ENCODE measurements at regions not wholly inside any gene's neighbourhood (a gene's known extent, or its start where the extent isn't known, plus 50 kb on each side); places are given as distances from the start of the nearest gene placed in this dataset.

GRCh38 chr14:38022775-38023174 is 184.9 kb upstream of the SSTR1 start:
- Histone ChIP-seq H4K20me1 (ENCODE audit: insufficient read depth, low read length, poor library complexity, severe bottlenecking) (no peaks in the 10 kb centered on the region), H3K4me3 (ENCODE audit: low read length, poor library complexity, severe bottlenecking) (no peak overlapping the region), H3F3A (ENCODE audit: low read depth) (no peaks in the 10 kb centered on the region), H3K9me2 (replicated peaks; ENCODE audit: low read depth, low read length) (no peaks in the 10 kb centered on the region), H3K9ac (ENCODE audit: low read depth, low read length, poor library complexity, severe bottlenecking) (no peak overlapping the region), H3K79me2 (ENCODE audit: insufficient read depth, low read length) (no peaks in the 10 kb centered on the region), H3K36me3 (ENCODE audit: insufficient read depth, low read length) (no peaks in the 10 kb centered on the region), H2AFZ (ENCODE audit: low read length) (no peak overlapping the region), H3K9me3 (ENCODE audit: insufficient read depth, low read depth, low read length) (peaks cover 7% of the 10 kb centered on the region; the same call in 1 of the 2 replicates), H3K4me2 (ENCODE audit: low read depth, low read length, poor library complexity, severe bottlenecking) (no peak overlapping the region), H3K4me1 (ENCODE audit: insufficient read depth, low read length, poor library complexity, severe bottlenecking) (no peaks in the 10 kb centered on the region), H3K27me3 (ENCODE audit: insufficient read depth, low read length, poor library complexity, severe bottlenecking) (no peaks in the 10 kb centered on the region)
- TF ChIP-seq EZH2phosphoT487 (IDR thresholded peaks at IDR 0.05; ENCODE audit: borderline replicate concordance) (no peak), CTCF (conservative IDR thresholded peaks at IDR 0.05; ENCODE audit: low read length) (no peak)

- Histone ChIP-seq H3K9me3 (ENCODE audit: insufficient read depth, low read depth, low read length) (no peaks in the 10 kb centered on the region), H3K4me2 (ENCODE audit: low read depth, low read length, poor library complexity, severe bottlenecking) (no peak overlapping the region), H3K79me2 (ENCODE audit: insufficient read depth, low read length) (no peaks in the 10 kb centered on the region), H4K20me1 (ENCODE audit: insufficient read depth, low read length, poor library complexity, severe bottlenecking) (no peaks in the 10 kb centered on the region), H3F3A (ENCODE audit: low read depth) (no peaks in the 10 kb centered on the region), H3K36me3 (ENCODE audit: insufficient read depth, low read length) (no peaks in the 10 kb centered on the region), H3K9me2 (replicated peaks; ENCODE audit: low read depth, low read length) (no peaks in the 10 kb centered on the region), H3K4me3 (ENCODE audit: low read length, poor library complexity, severe bottlenecking) (no peak overlapping the region), H3K27me3 (ENCODE audit: insufficient read depth, low read length, poor library complexity, severe bottlenecking) (no peaks in the 10 kb centered on the region), H3K4me1 (ENCODE audit: insufficient read depth, low read length, poor library complexity, severe bottlenecking) (peaks cover 17% of the 10 kb centered on the region), H3K9ac (ENCODE audit: low read depth, low read length, poor library complexity, severe bottlenecking) (no peak overlapping the region), H2AFZ (ENCODE audit: low read length) (no peak overlapping the region)
- TF ChIP-seq EZH2phosphoT487 (IDR thresholded peaks at IDR 0.05; ENCODE audit: borderline replicate concordance) (no peak), CTCF (conservative IDR thresholded peaks at IDR 0.05; ENCODE audit: low read length) (no peak)
Measured at GRCh38 chr14:38038171-38038570, 169.5 kb upstream of the SSTR1 start.

- H3K9me2 ChIP-seq (replicated peaks; ENCODE audit: low read depth, low read length), result no peaks in the 10 kb centered on the region
- H3K9me3 ChIP-seq (ENCODE audit: insufficient read depth, low read depth, low read length), result no peaks in the 10 kb centered on the region
- H3K4me1 ChIP-seq (ENCODE audit: insufficient read depth, low read length, poor library complexity, severe bottlenecking), result peaks cover 17% of the 10 kb centered on the region
- no peak for TF ChIP-seq EZH2phosphoT487 (IDR thresholded peaks at IDR 0.05; ENCODE audit: borderline replicate concordance)
- TF ChIP-seq CTCF (conservative IDR thresholded peaks at IDR 0.05; ENCODE audit: low read length), result no peak
- H3K36me3 ChIP-seq (ENCODE audit: insufficient read depth, low read length), result no peaks in the 10 kb centered on the region
- H3K4me2 ChIP-seq (ENCODE audit: low read depth, low read length, poor library complexity, severe bottlenecking), result no peak overlapping the region
- no peaks in the 10 kb centered on the region for H3F3A ChIP-seq (ENCODE audit: low read depth)
- no peaks in the 10 kb centered on the region for H3K27me3 ChIP-seq (ENCODE audit: insufficient read depth, low read length, poor library complexity, severe bottlenecking)
- H3K79me2 ChIP-seq (ENCODE audit: insufficient read depth, low read length), result no peaks in the 10 kb centered on the region
- H4K20me1 ChIP-seq (ENCODE audit: insufficient read depth, low read length, poor library complexity, severe bottlenecking), result no peaks in the 10 kb centered on the region
- H3K4me3 ChIP-seq (ENCODE audit: low read length, poor library complexity, severe bottlenecking), result no peak overlapping the region
- no peak overlapping the region for H3K9ac ChIP-seq (ENCODE audit: low read depth, low read length, poor library complexity, severe bottlenecking)
- H2AFZ ChIP-seq (ENCODE audit: low read length), result no peak overlapping the region; the same call in 1 of the 2 replicates
Measured at GRCh38 chr14:38038986-38039385, 168.7 kb upstream of the SSTR1 start.

All from Loucy (cell line).